ENCODE measurements at regions not wholly inside any gene's neighbourhood (a gene's known extent, or its start where the extent isn't known, plus 50 kb on each side); places are given as distances from the start of the nearest gene placed in this dataset.
"Not testable (repeated sequence)": the region's sequence is repeated elsewhere in the genome, so short reads cannot be mapped to it uniquely, and the experiment has no call there.

DNA sequence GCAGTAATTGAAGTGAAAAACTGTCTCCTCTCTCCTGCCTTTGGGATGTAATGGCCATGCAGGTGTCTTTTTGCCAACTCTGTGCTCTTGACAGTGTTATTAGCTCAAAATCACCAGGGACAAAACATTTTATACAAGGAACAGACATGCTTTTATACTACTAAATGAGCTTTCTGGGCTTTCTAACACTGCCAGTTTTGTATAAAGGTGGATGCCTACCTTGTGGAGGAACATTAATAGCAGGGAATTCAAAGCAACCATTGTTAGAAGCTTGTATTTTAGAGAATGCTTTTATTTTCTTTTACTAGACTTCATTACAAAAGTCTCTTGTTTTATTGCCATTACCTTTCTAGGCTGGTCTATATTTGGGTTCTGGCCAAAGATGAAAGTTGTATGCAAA lies 54.7 kb upstream of the ARSJ start:
- DNase-seq (ENCODE audit: low read depth), result no peak

DNA sequence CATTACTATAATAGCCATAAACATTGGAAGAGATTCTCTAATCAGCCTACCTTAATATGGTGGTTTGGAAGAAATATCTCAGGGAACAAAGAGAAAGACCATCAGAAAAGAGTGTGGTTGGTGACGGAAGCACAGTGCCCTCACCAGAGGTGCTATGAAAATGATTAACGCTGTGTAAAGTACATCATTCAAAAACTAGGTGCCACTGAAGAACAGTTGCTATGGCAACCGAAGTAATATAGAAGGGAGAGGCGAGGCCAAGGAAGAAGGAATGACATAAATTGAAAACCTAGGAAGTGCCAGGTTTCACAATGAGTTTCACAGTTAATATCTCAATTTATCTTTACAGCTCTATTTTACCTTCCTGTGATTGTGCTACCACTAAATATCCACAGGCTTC lies 57.0 kb upstream of the ARSJ start:
- DNase-seq (ENCODE audit: low read depth), result no peak

DNA sequence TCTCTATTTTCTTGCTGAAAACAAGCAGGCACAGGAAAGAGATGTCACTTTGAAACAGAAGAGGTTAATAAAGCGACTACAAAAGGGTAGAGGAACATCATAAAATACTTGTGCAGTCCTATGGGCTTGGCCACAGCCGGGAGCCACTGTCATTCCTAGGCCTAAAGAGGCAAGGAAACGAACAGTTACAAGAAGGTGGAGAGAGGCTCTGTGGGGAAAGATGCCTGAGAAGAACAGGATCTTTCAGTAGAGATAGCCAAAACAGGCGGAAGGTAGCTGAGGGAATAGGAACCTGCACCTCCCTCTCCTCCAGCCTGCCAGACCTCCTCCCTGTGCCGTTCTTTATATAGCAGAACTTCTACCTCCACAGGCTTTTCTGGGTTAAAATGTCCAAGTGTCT lies 57.4 kb upstream of the ARSJ start:
- DNase-seq (ENCODE audit: low read depth), result no peak

DNA sequence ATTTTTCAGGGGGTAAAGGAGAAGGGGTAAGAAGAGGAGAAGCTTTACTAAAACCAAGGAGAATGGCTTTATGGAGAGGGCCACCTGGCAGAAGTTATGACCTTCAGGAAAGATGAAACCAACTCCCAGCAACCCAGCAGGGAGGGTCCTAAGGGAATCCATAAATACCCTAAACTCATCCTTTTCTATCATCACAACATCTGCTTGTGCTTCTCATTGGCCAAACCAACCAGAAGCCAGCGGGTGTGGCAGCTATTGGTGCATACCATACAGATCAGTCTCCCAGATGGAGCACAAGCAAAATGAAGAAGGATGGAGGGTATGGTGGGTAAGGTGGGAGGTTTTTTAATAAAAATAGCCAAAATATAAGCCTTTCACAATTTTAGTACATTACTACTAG lies 58.5 kb upstream of the ARSJ start:
- DNase-seq (ENCODE audit: low read depth), result no peak

DNA sequence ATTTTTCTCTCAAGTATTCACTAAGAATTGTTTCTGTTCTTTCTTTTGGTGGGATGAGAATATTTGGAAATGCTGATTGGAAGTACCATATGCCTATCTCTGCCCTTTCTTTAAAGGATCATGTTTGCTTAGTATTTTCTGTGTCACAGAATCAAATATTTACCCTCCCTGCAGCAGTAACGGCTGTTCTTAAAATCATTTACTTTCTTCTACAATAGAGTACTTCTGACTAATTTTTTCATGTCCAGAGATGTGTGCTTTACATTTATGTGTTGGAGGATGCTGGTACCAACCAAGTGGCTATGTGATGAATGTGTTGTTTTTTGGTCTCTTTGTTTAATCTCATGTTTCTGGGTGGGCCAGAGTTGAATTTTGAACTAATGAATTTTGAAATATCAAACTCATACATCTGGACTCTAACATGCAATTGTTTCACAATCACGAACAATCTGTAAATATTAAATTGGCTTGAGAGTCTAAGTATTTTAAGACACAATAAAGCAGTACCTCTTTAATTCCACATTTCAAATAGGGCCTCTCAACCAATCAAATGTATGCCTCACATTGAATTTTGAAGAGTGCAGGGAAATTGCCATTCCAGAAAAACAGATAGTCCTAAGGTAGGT lies 59.4 kb upstream of the ARSJ start:
- no peak for DNase-seq (ENCODE audit: low read depth)

DNA sequence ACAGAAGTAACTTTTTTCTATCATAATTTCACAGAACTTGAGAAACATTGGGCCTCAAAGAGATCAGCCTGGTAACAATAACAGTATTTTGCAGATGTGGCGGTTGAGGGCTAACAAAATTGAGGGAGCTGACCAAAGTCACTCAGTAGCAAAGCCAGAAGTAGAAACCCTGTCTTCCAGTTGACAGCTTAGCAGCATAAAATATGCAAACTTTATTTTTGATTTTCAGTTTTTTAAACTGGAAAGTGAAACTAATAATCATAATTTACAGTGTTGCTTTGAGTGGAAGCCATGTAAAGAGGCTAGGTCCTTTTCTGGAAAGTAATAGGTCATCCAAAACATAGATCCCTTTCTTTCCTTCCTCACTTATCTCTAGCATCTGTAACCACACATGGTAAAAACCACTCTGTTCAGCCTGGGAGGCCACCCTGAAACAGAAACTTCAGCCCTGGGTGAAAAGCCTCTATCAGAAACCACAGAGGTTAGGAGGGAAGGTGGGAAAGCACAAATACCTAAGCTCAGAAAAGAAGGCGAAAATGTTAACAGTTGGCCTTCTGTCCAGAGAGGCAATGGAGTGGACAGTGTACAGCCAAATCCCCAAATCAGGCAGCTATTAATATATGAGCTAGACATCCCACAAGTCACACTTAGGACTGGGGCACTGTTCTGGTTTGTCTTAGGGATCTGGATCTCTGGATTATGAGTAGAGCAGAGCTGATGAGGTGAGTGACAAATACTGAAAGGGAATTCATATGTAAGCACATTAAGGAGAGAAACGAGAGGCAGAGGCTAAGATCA lies 61.1 kb upstream of the ARSJ start:
- no peak for DNase-seq (ENCODE audit: low read depth)

DNA sequence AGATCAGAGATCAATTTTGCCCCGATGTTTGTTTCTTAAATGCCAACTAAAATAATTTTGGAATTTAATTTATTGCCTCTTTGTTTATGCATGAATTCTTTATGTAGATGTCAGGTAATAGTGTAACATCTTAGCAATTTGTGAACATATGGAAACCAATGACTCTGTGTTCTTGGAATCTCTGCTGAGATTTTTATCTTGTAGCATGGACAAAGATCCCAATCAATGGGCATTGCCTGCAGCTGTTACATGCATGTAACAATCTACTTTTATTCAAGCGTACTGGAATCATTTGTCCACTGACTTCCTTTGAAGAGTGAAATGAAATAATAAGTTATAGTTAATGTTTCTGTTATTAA lies 61.6 kb upstream of the ARSJ start:
- no peak for DNase-seq (ENCODE audit: low read depth)

DNA sequence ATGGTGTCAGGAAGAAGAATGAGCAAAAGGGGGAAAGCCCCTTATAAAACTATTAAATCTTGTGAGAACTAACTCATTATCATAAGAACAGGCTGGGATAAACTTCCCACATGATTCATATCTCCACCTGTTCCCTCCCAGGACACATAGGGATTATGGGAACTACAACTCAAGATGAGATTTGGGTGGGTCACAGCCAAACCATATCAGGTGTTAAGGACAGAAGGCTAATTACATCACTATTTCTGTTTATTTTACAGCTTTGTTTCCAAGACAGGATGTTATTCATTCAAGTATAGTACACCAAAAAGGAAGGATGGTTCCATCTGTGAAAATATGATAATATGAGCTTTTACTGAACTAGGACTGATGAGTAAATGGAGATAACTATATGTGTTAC lies 63.7 kb upstream of the ARSJ start:
- DNase-seq (ENCODE audit: low read depth), result no peak

DNA sequence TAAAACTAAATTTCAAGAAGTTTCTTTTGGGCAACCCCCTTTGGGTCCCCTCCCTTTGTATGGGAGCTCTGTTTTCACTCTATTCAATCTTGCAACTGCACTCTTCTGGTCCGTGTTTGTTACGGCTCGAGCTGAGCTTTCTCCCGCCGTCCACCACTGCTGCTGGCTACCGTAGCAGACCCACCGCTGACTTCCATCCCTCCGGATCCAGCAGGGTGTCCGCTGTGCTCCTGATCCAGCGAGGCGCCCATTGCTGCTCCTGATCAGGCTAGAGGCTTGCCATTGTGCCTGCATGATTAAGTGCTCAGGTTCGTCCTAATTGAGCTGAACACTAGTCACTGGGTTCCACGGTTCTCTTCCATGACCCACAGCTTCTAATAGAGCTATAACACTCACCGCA lies 64.9 kb upstream of the ARSJ start:
- not testable (repeated sequence) for DNase-seq (ENCODE audit: low read depth)

DNA sequence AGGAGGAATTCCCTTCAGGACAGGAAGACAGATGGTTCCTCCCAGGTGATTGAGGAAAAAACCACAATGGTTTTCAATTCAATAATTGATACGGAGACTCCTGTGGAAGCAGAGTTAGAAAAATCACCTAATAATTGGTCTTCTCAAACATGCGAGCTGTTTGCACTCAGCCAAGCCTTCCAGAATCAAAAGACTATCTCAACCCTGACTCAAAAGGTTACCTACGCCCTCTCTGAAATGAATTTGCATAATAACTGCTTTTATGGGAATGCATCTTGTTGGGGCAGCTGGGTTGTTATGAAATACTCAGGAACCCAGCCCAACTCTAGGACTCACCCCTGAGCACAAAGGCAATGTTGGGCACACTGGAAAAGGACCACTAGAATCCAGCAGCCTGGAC lies 66.9 kb upstream of the ARSJ start:
- no peak for DNase-seq (ENCODE audit: low read depth)

DNA sequence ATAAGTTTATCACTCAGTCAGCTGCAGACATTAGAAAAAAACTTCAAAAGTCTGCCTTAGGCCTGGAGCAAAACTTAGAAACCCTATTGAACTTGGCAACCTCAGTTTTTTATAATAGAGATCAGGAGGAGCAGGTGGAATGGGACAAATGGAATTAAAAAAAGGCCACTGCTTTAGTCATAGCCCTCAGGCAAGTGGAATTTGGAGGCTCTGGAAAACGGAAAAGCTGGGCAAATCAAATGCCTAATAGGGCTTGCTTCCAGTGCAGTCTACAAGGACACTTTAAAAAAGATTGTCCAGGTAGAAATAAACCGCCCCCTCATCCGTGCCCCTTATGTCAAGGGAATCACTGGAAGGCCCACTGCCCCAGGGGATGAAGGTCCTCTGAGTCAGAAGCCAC lies 68.7 kb upstream of the ARSJ start:
- not testable (repeated sequence) for DNase-seq (ENCODE audit: low read depth)

DNA sequence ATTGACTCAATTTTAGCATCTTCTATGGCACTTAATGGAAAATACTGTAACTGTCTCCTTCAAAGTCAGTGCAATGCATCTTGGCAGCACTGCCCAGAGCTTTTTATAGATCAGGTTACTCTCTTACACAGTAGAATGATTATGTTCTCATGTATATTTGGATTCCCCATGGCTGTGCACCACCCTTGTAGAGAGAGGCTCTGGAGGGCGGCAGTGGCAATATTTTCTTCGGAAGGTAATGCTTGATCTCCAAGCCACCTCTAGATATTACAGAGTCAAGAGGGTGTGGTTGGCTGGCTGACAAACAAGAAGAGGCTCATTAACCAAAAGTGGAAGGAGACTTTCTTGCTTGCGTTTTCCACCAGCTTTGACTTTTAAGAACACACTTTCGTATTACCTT lies 72.8 kb upstream of the ARSJ start:
- DNase-seq (ENCODE audit: low read depth), result no peak

DNA sequence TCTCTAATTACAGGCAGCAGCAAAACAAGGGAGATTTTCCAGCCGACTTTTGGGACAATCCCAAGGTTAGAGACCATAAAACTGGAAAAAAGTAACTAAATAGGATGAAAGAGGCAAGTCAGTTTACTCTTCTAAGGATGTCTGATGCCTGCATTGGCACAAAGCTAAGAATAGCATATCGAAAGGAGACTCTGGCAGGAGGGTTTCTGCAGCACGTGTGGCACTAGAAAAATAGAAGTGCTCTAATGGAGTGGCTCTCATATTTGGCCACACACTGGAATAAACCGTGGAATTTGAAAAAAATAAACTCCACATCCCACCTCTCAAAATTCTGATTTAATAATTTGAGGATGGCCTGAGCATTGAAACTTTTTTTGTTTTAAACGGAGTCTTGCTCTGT lies 77.2 kb upstream of the ARSJ start:
- no peak for DNase-seq (ENCODE audit: low read depth)

DNA sequence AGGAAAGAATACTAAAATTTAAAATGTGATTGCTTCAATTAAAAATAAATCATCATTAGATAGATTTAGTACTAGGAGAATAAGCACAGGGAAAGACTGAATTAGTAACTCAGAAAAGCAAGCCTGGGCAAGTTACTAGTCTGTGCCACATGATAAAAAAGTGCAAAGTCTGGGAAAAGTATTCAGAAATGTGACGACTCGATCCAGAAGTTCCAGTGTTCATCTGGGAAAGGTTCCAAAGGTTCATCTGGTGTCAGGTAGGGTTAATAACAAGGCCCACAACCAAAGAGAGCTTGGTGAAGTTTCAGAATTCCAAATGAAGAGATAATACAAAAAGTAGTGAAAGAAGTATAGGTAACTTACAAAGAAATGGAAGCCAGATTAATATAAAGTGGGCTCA lies 78.3 kb upstream of the ARSJ start:
- DNase-seq (ENCODE audit: low read depth), result no peak

DNA sequence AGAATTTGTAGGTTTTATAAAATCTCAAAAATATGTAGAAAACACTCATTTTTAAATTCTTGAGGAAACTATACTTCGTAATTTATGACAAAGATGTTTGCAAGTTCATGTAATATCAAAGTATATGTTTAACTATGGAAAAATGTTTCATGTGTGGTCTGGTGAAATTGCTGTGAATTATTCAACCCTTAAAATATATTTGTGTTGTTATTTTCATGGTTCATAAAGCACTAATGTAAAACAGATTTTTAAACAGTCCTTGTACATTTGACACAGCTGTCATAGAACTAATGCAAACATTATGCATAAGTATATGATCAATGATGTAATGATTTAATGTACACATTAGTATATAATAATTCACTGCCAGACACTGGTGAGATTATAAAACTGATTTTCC lies 83.1 kb upstream of the ARSJ start:
- DNase-seq (ENCODE audit: low read depth), result no peak

DNA sequence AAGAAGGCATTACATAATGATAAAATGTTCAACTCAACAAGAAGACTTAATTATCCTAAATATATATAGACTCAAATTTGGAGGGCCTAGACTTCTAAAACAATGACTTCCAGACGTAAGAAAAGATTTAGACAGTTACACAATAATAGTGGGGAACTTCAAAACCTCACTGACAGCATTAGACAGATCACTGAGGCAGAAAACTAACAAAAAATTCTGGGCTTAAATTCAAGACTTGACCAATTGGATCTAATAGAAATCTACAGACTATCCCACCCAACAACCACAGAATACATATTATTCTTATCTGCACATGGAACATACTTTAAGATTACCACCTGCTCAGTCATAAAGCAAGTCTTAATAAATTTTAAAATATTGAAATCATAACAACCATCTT lies 93.3 kb upstream of the ARSJ start:
- no peak for DNase-seq (ENCODE audit: low read depth)

DNA sequence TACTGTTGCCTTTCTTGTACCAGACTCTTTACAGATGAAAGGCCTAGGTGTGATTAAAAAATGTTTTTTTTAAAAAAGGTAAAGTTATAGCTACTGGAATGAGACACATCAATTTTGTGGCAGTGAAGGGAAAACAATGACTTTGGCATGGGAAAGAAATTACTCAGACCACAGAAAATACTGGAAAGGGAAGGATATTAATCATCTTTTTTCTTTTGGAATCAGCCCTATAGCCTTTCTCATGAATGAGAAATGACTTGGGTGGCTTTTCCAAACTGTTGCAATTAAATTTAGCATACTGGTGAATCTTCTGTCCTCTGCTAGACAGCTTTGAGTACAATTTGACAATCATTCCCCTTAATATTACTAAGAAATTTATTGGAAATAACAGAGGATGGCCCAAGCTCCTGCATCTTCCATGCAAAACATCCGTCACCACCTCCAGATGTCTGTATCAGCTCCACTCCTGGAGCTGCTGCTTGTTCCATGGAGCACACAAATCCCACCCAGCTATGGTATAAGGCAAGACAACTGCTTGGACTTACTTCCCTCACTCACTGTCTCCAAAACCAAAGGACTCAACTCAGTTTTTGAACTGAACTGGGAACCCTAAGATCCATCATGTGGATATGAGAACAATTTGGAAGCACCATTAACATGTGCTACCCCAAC lies 97.6 kb upstream of the ARSJ start:
- no peak for DNase-seq (ENCODE audit: low read depth)

DNA sequence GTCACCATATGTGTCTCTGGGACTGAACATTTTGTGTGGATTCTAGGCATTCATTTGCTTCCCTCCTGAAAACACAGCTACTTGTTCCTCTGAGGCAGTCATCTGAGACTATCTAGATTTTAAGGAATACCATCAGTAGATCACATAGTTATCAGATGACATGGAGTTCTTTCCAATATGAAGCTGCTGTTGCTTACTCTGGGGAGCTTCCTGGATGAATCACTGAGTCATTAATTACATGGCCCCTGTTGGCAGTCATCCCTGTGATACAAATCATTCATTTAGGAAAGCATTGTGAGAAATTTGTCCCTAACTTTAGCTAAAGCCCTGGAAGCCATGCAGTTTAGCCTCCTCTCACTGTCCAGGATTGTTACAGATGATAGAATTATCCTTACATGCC lies 98.2 kb upstream of the ARSJ start:
- DNase-seq (ENCODE audit: low read depth), result no peak

DNA sequence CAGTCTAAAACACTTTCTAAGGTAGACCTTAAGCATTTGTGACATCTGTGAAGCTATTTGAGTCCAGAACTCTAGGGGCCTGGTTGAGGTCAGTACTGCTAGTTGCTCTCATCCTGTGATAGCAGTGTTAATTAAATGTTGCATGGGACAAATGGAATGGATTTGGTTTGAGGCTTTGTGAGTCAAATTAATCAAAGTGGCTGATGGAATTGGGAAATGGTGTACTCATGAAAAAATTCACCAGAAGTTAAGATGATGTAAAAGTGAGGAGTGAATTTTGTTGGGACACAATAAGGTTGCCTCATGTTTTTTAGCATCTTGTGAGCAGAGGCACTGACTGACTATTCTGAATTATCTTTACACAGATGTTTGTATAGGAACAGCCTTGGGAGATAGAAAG lies 99.2 kb upstream of the ARSJ start:
- DNase-seq (ENCODE audit: low read depth), result no peak

DNA sequence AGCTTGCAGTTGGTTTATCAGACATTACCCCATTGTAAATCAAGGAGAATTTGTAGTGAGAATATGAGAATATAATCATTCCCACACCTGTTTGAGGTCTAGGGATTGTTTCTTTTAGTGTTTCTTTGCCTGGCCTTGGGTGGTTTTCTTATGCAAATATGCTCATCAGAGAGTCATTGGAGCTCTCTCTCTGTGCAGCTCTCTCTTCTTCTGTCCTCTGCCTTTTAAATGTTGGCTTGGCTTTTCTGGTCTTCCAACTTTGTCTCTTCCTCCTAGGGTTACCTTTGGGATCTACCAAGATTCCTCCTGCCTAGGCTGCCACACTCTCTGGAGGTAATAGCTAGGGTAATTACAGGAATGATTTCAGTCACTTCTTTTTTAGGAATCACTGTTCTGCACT lies 102.3 kb upstream of the ARSJ start:
- no peak for DNase-seq (ENCODE audit: low read depth)

DNA sequence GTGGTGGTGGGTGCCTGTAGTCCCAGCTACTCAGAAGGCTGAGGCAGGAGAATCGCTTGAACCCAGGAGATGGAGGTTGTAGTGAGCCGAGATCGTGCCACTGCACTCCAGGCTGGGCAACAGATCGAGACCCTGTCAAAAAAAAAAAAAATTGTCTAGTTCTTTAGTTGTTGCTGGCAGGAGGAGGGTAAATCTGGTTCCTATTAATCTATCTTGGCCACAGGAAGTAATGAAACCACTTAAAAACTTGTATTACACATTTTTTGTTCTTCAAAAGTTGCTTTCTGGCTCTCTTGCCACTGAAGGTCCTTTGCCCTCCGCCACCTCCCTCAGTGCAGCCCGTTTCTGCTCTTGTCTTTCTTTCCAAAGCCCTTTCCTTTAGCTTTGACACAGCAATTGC lies 102.9 kb upstream of the ARSJ start:
- no peak for DNase-seq (ENCODE audit: low read depth)

DNA sequence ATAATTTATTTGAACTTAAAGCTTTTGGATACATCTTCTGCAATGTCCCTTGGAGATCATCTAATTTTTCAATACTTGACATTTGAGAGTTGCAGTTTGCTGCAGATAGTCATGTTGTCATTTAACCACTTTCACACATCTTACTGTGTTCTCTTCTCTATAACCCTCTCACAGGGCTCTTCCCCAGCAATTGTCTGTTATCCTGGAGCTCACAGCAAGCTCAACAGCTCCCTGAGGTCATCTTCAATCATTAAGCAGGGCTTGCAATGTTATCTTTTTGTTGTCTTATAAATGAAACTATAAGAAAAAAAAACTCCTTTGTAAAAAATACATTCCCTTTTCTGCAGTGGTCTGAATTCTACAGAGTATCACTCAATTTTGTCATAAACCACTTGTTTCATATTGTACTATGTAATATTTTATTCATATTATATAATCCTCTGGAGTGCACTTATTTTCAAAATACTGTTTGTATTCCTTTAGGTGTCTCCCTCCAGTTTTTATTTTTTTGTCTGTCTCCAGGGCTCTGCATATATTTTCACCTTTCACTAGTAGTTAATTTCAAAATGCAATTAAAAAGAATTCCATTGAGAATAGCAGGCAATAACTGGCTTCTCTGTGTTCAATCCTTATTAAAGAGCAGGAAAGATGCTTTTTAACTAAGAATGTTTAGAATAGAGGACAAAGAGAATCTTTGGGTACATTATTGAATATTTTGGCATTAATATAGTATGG lies 106.3 kb upstream of the ARSJ start:
- DNase-seq (ENCODE audit: low read depth), result no peak

Data from activated T-cell treated with anti-CD3 and anti-CD28 coated beads for 48 hours (primary cell).